IPS-15b (cell line): ENCODE measurements at regions not wholly inside any gene's neighbourhood (a gene's known extent, or its start where the extent isn't known, plus 50 kb on each side); places are given as distances from the start of the nearest gene placed in this dataset.

Experiments used
- H3K27me3 ChIP-seq: one replicate; pipeline ENCODE4 v1.6.1; 2013; ENCODE audit warnings: low read length; ENCODE audit not compliant: control insufficient read depth, insufficient read depth
- H3K36me3 ChIP-seq: one replicate; pipeline ENCODE4 v1.6.1; 2013; ENCODE audit warnings: low read length; ENCODE audit not compliant: control insufficient read depth, insufficient read depth
- H3K4me1 ChIP-seq: one replicate; pipeline ENCODE4 v1.6.1; 2013; ENCODE audit warnings: mild to moderate bottlenecking, low read length; ENCODE audit not compliant: control insufficient read depth, insufficient read depth
- H3K4me3 ChIP-seq: one replicate; pipeline ENCODE4 v1.5.1; 2013; ENCODE audit warnings: low read depth, low read length
- H3K9ac ChIP-seq: one replicate; pipeline ENCODE4 v1.6.1; 2013; ENCODE audit warnings: low read depth, mild to moderate bottlenecking, low read length
- H3K9me3 ChIP-seq: one replicate; pipeline ENCODE4 v1.6.1; 2013; ENCODE audit warnings: mild to moderate bottlenecking, low read length; ENCODE audit not compliant: control insufficient read depth, insufficient read depth

- no peaks in the 10 kb centered on the region for H3K36me3 ChIP-seq
- no peak overlapping the region for H3K9ac ChIP-seq
- no peaks in the 10 kb centered on the region for H3K27me3 ChIP-seq
- no peaks in the 10 kb centered on the region for H3K9me3 ChIP-seq
- no peaks in the 10 kb centered on the region for H3K4me1 ChIP-seq
- H3K4me3 ChIP-seq = no peak overlapping the region
These were observed 205.8 kb upstream of the EEA1 start for GRCh38 chr12:93134893-93135285.

DNA sequence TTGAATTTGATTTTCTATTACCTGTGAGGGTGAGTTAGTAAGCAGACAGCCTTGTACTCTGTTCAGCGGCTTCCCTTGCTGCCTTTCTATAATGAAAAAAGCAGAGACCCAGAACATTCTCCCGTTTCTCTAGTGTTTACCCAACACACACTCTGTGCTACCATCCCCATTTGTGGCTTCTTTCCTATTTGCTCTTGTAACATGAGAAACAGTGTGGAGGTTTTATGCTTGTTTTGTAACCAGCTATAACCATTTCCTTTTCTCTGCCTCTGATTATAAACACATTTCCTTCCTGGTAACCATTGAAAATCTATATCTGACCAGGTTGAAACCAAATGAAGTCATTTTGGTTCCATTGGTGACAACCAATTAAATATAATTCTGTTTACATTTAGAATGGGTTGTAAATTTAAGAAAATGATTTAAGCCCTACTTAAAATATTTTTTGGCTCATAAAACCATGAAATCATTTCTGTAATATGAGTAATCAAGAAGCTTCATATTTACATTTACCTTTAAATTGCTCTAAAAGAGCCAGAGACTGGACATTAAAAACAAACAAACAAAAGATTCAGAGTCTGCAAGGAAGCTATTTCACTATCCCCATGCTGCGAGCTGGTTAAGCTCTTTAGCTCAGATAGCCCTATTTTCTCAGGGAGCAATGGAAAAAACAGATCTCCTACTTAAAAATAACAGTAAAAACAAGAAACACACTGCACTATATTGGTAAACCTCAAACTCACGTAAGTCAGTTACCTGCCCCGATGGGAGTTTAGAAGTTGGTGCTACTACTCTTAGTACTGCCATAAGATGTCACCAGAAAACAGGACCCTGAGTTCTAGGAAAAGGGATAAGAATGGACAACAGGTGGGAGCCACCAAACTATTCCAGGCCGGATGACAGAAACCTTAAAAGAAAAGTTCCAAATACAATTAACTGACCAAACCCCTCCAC, 206.5 kb upstream of the EEA1 start:
- H3K9me3 ChIP-seq = no peaks in the 10 kb centered on the region
- no peaks in the 10 kb centered on the region for H3K36me3 ChIP-seq
- H3K27me3 ChIP-seq = no peaks in the 10 kb centered on the region
- H3K4me1 ChIP-seq = no peaks in the 10 kb centered on the region
- H3K9ac ChIP-seq = no peak overlapping the region
- H3K4me3 ChIP-seq = no peak overlapping the region

DNA sequence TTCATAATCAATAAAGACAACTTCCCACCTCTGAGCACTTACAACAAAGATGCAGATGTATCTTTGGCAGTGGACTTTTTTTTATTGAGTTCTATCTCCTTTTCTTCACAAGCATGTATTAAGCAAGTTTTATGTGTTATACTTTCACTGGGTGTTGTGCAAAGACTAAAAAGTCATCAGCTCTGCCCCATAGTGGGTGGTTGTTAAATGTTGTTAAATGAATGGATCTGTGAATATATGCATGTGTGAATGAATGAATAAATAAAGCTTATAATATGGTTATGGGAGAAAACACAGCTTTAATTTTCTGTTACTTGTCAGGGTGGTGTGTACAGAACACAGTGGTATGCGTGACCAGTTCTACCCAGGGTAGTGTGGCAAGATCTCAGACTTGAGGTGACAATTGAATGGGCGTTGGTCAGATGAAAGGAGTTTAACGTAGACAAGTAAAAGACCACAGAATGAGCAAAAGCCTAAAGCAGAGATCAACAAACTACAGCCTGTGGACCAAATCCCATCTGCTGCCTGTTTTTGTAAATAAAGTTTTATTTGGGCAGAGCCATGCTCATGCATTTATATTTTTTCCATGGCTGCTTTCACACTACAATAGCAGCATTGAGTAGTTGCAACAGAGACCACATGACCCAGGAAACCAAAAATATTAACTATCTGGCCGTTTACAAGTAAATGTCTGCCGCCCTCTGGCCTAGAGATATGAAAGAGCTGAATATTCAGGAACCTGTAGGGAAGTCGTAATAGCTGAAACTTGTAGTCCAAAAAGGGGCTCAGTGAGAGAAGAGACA, 207.4 kb upstream of the EEA1 start:
- H3K27me3 ChIP-seq = no peaks in the 10 kb centered on the region
- H3K9ac ChIP-seq = no peak overlapping the region
- H3K9me3 ChIP-seq = no peaks in the 10 kb centered on the region
- no peaks in the 10 kb centered on the region for H3K36me3 ChIP-seq
- no peaks in the 10 kb centered on the region for H3K4me1 ChIP-seq
- H3K4me3 ChIP-seq = no peak overlapping the region

DNA sequence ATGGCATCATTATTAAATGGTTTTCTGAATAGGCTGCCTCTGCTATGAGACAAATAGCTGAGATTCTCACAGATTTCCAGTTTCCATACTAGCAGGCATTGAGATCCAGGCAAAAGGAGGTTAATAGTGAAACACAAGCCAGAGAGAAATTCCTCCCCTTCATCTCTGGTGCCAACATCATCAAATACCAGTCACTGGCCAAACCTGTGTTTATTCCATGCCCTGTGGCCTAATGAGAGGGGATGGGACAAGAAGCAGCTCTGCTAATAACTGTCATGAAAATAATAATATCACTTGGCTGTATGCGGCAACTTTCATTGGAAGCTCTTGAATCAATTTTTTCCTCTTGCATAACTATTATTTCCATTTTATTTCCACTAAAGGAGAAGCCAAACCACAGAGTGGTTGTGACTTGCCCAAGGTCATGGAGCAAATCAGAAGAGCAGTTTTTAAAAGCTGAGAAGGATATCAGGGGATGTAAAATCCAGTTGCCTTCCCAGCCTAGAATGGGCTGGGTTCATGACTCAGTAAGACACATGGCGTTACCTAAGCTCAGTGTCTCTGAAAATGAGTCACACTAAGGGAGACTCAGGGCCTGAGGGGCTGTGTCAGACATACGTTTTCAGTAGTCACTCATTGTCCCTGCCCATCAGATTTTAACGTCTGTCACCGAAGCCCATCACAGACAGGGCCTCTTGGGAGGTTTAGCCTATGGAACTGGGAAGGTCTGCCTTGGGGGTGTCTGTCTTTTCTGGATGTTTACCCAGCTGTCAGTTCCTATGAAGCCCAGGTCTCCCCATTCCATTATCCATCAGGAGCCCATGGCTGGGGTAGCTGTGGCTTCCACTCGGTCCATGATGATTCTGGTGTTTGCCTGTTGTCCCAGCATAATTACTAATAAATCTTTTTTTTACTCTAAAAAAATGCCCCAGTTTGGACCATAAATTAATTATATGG, 208.8 kb upstream of the EEA1 start:
- Histone ChIP-seq H3K9ac (no peak overlapping the region), H3K27me3 (no peaks in the 10 kb centered on the region), H3K36me3 (no peaks in the 10 kb centered on the region), H3K4me1 (no peaks in the 10 kb centered on the region), H3K4me3 (no peak overlapping the region), H3K9me3 (no peaks in the 10 kb centered on the region)

DNA sequence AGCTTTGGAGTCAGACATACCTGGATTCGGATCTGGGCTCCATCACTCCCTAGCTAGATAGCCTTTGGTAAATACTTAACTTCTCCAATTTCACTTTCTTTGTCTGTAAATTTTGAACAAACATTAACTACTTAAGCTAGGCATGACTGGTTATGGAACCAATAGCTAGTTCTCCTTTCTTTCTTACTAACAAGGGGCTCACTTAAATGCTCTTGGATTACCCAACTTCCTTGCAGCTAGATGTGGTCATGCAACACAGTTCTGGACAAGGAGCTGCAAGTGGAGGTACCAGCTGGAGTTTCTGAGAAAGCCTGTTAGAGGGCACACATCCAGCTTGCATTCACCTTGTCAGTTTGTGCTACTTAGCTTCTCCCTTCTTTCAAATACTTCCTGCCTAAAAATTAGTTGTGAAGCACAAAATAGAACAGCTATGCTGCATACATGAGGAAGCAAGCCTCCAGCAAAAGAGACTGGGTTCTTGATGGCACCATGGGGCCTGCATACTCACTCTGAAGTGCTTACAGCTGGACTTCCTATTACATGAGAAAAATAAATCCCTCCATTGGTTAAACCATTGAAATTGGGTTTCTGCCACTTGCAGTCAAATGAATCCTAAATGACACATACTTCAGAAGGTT, 210.1 kb upstream of the EEA1 start:
- Histone ChIP-seq H3K9ac (no peak overlapping the region), H3K27me3 (no peaks in the 10 kb centered on the region), H3K36me3 (no peaks in the 10 kb centered on the region), H3K4me1 (no peaks in the 10 kb centered on the region), H3K4me3 (no peak overlapping the region), H3K9me3 (no peaks in the 10 kb centered on the region)

DNA sequence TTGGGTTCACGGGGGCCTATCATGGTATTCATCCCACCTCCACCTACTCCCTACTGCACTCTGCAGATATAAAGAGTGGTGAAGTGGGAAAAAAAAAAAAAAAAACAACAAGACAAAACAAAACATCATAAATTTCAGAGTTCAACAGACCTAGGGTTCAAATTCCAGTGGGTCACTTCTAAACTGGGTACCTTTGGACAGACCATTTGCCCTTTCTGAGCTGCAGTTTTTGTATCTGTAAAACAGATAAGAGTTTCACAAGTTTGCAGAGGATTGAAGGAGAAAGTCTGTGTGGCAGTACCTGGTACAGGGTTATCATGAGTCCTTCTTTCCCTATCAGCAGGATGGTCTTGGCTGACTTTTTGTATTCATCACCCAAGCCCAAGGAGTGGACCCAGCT, 211.2 kb upstream of the EEA1 start:
- Histone ChIP-seq H3K4me1 (no peaks in the 10 kb centered on the region), H3K27me3 (no peaks in the 10 kb centered on the region), H3K9me3 (no peaks in the 10 kb centered on the region), H3K36me3 (no peaks in the 10 kb centered on the region), H3K9ac (no peak overlapping the region), H3K4me3 (no peak overlapping the region)

DNA sequence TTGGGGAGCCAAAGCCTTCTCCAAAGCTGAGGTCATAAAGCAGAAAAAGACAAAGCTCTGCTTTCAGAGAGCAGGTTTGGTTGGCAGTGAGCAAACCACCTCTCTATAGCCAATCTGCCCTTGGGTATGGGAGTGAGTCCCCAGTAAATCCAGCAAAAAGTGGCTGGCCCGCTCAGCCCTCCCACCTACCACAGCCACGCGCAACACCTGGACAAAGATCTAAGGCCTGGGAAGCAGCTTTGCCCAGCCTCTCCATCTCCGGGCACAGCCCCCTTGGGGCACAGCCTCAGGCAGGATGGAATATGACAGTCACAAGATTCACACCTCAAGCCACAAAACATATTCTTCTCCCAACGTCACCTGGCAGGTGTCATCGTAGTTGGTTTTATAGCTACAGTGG, 211.7 kb upstream of the EEA1 start:
- H3K4me3 ChIP-seq = no peak overlapping the region
- H3K36me3 ChIP-seq = no peaks in the 10 kb centered on the region
- no peaks in the 10 kb centered on the region for H3K27me3 ChIP-seq
- no peak overlapping the region for H3K9ac ChIP-seq
- no peaks in the 10 kb centered on the region for H3K9me3 ChIP-seq
- no peaks in the 10 kb centered on the region for H3K4me1 ChIP-seq

GRCh38 chr12:93142881-93143280, 213.8 kb upstream of the EEA1 start:
- Histone ChIP-seq H3K9ac (no peak overlapping the region), H3K36me3 (no peaks in the 10 kb centered on the region), H3K27me3 (no peaks in the 10 kb centered on the region), H3K9me3 (no peaks in the 10 kb centered on the region), H3K4me3 (no peak overlapping the region), H3K4me1 (no peaks in the 10 kb centered on the region)

DNA sequence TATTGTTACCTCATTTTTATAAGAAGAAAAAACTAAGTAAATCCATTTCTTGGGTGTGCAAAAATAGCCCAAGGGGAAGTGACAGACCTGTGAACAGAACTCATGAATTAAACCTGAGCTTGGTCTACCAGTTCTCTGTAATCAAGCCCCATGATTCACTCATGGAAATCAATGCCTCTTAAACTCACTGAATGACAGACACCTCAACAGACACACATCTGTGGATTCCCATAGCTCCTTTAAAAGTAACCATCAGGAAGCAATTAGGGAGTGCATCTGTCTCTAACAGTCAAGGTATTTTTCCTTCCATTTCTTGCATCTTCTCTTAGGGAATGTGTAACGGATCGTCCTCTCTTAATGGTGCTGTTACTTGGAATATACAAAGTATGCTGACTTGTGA, 215.0 kb upstream of the EEA1 start:
- H3K9me3 ChIP-seq = no peaks in the 10 kb centered on the region

DNA sequence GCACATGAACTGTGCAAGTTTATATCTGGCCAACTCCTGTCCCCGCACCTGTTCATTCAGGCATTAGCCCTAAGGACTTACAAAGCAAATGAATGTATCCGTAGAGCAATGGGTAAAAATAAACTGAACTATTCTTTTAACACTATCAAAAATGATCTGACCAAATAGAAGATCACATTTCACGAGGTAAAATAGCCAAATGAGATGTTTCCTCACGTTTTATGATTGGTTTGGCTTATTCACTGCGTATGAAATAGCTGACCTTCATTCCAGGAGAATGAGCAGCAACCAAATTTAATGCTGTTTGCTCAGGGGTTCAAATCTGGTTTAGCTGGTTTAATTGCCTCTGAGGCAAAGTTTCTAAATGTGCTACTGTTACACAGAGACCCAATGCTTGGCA, 216.0 kb upstream of the EEA1 start:
- H3K4me3 ChIP-seq = no peak overlapping the region
- no peak overlapping the region for H3K9ac ChIP-seq
- H3K9me3 ChIP-seq = no peaks in the 10 kb centered on the region
- H3K27me3 ChIP-seq = no peaks in the 10 kb centered on the region
- no peaks in the 10 kb centered on the region for H3K4me1 ChIP-seq
- H3K36me3 ChIP-seq = no peaks in the 10 kb centered on the region

More for the DNA sequence above, 215.0 kb upstream of the EEA1 start:
- Histone ChIP-seq H3K36me3 (no peaks in the 10 kb centered on the region), H3K4me1 (no peaks in the 10 kb centered on the region), H3K9ac (no peak overlapping the region), H3K27me3 (no peaks in the 10 kb centered on the region), H3K4me3 (no peak overlapping the region)
